HG02678 (cell line): ENCODE measurements at regions not wholly inside any gene's neighbourhood (a gene's known extent, or its start where the extent isn't known, plus 50 kb on each side); places are given as distances from the start of the nearest gene placed in this dataset.
A peak's percentile ranks its signal among the peaks of the same experiment; 100 is the strongest.

Experiments
- ATAC-seq: cut with Tn5 transposase; IDR thresholded peaks from one replicate; pipeline ENCODE4 v1.9.1; 2021; ENCODE audit warnings: mild to moderate bottlenecking, moderate library complexity; ENCODE audit not compliant: unreplicated experiment

DNA sequence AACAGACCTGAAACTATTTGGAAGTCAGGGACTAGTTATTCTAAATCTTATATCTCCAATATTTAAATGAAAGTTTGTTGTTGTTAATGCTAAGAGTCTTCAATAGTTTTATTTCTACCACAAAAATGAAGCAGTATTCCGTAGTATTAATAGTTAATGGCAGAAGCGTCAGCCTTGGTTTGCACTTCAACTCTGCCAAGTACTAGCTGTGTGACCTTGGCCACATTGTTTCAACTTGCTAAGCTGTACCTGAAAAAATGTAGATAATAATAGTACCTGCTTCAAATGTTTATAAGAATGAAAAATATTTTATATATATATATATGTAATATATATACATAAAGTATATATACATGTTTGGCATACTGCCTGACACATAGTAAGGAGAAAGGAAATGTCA lies 354.6 kb upstream of the SATB1 start:
- ATAC-seq = no peak

DNA sequence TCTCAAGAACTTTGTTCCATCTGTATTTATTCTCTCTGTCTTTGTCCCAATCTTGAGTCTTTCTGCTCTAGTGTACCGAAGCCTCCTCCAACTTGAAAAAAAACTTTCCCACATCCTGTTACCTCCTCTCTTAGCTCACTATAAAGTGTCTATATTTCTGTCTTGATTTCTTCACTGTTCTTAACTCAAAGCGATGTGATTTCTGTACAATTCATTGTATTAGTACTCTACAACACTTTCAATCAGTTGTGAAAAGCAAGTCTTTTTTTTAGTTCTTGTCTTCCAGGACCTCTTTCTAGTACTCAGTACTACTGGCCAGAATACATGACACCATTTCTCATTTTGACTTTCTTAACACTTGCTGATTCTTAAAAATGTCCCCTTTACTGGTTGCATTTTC lies 353.5 kb upstream of the SATB1 start:
- no peak for ATAC-seq

DNA sequence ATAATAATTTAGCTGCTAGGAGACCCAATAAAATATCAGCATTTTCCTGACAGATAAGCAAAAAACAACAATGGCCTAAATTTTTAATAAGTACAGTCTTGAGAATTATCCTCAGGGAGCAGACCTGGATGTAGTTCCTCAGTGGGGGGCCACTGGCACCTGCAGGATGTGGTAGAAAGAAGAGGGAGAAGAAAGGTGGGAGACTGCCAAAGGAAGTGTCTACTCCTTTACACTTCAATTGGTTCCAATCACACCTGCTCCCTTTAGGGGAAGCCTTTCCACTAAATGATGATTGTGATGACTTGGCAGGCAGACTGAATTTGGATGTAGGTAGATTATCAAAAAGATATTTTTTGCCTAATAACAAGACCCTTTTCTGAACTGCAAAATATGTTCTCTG lies 353.0 kb upstream of the SATB1 start:
- ATAC-seq = no peak

DNA sequence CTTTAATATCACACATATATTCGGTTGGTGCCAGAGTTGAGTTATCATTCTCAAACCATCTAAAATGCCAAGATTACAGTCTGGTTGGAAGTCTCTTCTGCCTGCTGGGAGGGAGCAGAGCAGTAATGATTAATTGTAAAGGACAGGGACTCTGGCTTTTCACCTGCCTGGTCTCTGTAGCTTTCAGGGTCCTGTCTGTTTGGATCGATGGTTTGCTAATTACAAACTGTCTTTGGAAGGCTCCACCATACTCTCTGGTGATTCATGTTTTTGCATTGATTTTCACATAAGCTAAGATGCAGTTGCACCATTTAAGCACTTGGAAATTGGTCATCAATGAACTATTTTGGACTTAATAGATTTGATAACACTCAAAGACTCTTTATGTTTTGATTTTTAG lies 350.4 kb upstream of the SATB1 start:
- ATAC-seq = no peak

DNA sequence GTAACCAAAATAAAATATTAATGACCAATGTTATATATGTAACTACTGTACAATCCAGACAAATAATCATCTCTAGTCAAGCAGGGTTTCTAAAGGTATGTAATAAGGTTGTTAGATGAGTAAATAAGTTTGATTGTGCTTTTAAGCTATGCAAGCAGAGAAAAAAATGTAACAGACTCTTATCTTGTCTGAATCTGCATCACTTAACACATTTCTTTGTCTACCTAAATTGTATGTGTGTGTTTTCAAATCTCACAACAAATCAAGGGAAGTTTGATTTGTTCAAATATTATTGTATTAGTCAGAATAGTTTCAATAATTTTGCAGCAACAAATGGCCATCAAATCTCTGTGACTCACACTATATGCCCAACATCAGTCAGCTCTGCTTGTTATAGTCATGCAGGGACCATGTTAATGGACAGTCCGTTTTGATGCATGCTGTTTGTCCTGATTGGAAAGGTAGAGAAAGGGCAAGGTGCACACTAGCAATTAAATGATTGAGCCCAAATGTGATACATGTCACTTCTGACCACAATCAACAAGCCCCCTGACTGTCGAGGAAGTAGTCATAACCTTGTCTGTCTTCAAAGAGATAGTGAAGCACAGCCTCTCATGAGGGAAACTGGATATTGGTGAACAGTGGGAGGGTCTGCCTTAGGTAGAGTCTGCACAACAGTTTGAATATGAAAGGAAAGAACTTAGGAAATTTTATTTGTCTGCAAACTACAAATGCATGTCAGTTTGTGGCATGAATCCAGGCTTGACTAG lies 349.4 kb upstream of the SATB1 start:
- no peak for ATAC-seq

DNA sequence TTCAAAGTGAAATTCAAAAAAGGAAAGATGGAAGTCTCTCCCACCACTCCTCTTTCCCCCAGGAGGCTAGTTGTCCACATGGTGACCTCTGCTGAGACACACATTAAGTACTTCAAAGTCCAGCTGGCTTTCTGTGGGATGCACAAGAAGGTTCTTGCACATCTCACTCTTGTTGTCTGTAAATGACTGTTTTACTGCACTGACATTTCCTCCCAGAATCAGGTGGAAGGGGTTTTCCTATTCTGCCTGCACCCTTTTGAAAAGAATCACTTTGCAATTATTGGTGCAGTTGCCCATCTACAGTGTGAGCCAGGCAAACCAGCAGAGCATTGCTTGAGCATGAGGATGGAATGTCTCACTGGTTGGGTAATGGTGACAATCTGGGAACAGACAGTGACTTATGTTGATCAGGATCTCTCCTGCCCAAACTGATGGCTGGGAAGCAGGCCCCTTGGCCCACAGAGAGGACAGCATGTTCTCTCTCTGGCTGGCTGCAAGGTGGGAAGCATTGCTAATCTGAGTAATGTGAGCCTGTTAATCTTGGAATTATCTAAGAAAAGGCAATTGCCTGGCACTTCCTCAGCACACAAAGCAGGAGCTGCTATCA lies 347.7 kb upstream of the SATB1 start:
- no peak for ATAC-seq

DNA sequence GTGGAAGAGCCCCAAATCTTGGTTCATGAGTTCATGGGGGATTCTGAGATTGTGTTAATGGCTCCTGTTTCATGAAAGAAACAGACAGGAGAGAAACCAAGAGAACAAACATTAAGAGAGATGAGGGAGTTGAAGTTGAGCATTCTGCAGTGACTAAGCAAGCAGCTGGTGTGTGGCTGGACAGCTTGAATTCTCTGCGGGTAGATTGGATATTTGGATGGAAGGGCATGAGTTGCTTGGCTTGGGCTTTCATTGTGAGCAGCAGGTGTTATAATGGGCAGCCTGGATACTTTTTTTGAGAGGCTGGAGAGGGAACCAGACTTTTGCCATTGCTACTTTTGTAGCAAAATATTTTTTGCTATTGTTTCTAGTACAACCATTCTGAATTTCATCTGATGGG lies 346.8 kb upstream of the SATB1 start:
- no peak for ATAC-seq

DNA sequence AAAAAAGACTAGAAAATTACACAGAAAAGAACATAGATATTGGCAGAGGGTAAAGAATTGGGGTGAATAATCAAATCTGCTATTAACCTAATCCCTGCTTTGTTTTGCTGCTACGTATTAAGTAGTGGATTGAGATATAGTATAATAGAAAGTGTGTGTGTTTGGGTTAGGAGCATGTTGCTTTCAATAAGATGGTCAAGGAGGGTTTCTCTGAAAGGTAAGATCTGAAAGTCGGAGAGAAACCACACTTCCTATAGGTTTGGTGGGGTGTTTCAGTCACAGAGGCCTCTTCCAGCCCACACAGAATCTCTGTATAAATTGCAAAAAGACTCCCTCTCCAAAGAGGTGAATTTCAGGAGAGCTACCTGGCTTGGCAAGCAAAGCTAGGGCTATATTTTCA lies 345.7 kb upstream of the SATB1 start:
- ATAC-seq = no peak

DNA sequence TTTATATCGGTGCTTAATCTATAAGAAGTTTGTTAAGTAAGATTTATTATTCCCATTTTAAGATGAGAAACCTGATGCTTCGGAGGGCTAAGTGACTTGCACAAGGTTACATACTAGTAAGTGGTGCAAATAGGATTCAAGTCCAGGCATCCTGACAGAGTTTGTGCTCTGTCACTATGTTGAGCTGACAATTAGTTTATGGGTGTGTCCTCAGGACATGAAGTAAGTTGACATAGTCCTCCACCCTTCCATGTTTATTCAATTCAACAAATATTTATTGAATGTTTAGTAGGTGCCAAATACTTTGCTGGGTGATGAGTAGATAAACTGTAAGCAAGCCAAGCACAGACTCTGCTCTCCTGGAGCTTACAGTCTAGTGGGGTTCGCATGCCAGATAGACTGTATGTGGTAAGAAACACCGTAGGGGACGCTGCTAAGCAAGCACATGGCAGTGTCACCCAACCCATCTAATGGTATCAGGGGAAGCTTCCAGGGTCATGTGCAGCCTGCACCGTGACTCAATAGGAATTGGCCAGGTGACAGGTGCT lies 342.7 kb upstream of the SATB1 start:
- no peak for ATAC-seq

DNA sequence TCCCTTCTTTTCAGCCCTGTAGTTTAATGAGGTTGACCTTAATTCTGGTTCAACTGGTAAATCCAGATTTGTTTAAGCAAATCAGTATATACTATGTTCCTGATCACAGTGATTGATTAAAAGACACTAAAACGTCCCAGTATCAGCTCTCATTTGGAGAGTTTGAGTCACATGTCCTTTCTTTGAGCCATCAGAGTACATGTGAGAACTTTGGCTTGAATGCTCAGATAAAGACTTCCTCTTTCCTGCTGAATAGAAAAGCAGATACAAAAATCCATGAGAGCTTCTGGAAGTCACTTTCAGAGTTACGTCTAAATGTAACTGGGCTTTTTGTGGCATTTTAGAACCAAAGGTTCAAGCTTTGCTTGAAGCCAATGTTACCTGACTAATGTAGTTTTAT lies 341.8 kb upstream of the SATB1 start:
- ATAC-seq = no peak

DNA sequence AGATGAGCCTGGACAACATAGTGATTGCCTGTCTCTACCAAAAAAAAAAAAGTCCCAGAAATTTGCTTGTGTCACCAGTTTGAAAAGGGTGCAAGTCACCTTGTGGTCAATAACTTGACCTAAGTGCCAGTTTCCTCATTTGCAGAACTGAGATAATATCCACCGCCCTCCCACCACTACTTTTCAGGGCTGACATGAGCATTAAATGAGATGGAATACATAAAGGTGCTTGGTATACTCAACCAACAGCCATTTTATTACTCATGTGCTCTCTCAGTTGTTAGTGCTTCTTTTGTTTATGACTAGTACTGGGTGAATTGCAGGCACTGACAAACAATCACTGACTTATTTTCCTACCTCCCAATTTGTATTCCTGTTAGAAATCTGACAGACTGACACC lies 340.5 kb upstream of the SATB1 start:
- ATAC-seq = no peak

DNA sequence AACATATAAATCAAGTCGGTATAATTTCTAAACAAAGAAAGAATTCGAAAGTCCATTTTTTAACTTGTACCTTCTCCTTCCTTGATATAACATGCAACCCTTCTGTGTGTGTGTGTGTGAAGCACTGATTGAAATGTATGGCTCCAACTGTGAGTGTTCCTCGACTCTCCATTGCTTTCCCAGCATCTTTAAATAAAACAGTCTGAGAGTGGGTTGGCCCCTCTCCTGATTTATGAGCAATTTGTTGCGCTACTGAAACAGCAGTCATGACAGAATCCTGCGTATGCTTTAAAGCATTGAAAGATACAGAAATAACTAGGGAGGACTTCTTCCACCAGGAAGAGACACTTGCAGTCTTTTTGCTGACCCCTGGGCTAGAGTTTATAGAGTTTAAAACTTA lies 340.0 kb upstream of the SATB1 start:
- no peak for ATAC-seq

DNA sequence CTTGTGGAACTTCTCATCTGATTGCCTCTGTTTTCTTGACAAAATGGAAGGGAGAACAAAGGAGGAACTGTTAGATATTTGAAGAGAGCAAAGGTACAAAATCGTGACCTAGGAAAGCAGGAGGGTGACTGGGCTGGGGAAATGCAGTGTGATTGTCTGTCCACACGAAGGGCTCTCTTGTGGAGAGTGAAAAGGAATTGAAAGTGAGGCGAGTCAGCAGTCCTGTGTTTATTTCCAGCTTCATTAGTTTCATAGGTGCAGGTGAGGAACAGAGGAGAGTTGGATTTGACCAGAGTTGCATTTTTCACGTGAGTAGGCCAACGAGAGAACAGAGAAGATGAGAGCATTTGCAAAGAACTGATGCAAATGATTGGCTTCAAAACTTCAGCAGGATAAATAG lies 336.4 kb upstream of the SATB1 start:
- no peak for ATAC-seq

DNA sequence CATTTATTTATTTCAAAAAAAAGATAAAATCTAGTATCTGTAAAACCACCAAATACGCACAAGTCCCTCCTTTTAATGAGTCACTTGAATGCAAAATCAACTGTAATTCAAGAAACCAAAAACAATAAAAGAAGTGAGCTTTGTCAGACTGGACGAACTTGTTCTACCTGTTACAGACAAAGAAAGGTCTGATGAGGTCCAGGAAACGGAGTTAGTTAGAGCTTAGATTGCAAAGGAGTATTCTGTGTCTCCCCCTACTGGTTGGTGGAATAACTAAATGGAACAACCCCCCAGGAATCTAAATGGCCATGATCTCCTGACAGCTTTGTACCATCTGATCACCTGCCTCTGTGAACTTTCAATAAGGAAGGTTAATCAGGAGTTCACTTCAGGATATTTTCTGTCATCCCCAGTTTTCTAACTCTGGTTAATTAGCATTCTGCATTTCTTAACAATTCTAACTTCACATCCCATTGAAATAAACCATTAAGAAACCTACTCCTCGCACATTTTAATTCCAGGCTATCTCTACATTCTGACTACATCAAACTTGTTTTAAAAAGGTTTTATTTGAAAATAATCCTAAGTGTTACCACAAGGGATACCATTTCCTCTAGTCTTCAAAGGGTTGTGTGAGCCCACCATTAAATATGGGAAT lies 333.0 kb upstream of the SATB1 start:
- ATAC-seq = peak; percentile 91

DNA sequence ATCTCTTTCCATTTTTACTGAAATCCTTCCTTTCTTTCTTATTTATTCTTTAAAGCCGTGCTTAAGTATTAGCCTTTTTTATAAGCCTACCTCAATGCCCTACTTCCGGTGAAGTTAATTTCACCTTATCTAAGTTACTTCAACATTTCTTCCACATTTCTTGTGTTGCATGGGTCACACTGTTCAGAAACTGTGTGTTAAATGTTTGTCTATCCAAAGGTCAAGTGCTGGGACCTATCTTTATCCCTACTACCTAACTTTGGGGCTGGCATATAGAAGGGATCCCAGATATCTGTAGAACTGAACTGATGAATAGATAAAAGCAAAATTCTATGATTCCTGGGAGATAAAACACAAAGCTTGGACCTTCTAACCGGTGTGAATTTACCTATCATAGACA lies 332.3 kb upstream of the SATB1 start:
- ATAC-seq = no peak

DNA sequence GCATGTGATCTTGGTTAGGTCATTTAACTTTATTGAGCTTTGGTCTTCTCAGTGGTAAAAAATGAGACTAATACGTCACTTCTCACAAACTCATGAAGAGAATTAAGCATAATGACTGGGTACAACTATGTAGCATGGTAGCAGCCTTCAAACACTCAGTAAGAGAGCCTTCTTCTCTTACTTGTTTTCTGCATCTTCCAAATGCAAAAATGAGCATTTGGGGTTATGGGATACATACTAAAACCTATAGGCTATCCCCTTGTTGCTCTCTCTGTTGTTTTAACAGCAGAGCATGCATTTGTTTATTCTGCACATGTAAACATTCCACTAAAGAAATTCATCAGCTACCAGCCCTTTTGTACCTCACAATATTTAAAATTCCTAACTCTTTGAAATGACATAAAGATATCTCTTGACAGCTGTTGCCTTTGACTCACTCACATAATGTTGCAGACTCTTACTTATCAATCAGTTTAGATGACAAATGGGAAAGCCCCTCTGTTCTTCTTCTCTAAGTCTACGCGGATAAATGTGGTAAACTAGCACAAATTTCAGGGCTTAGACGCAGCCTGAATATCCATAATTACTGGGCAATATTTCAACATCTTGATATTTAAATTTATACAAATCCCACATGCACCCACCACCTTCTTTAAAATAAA lies 327.3 kb upstream of the SATB1 start:
- no peak for ATAC-seq

DNA sequence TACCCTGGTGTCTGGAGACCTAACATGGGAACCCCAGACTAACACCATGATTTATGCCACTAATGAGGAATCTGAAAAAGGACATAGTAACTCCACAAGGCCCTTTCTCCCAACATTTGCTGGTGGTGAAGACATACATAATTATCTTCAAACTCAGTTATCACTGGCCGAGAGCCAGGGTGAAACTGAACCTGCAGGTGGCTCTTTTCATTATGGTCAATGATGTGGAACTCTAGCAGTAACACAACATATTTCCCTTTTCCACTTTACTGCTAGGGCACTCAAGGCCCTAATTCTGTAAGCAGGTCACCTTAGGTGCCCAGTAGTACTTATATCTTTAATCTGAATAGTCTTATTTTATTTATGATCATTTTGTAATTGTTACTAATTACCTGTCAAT lies 326.4 kb upstream of the SATB1 start:
- ATAC-seq = peak; percentile 63

DNA sequence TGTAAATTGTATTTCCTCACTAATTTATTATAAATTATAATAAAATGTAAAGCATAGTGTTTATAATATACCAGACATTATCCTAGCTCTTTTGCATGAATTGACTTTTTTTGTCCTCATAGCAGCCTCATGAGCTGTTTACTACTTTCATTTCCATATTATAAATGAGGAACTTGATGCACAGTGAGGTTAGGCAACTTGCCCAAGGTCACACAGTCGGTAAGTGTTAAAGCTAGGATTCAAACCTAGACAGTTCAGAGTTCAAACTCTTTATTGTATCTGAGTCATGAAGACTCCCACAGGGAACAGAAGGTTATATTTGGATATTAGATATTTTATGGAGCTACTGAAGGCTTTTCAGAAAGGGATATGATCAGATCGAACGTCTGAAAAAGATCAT lies 322.2 kb upstream of the SATB1 start:
- ATAC-seq = no peak

DNA sequence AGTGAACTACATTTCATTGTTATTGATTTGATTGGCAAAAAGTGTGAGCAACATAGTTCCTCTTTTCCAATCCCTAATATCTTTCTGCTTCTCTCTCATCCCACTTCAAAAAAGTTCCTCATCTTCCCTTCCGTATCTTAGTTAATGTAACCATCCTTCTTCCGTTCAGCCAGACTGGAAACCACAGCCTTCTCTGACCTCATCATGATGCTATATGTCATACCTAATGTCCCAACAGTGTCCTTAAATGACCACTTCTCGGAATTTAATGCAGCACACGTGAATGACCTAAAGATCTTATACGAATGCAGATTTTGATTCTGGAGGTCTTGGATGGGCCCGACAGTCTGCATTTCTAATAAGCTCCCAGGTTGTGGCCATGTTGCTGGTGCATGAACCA lies 320.3 kb upstream of the SATB1 start:
- ATAC-seq = no peak

DNA sequence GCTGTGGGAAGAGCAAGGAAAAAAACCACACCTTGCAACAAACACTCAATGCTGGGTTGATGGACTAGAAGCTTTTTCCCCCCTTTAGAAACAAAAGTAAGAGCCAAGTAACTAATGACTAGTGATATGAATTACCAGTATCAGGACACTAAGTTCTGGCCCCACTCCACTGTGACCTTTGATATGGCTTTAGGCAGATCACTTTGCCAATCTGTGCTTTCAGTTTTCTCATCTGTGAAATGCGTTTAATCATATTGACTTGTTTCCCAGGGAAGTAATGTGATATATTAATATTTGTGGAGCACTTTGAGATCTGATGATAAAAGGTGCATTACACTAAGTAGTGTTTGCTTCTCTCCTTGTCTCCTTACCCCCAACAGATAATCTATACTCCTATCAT lies 319.3 kb upstream of the SATB1 start:
- no peak for ATAC-seq

DNA sequence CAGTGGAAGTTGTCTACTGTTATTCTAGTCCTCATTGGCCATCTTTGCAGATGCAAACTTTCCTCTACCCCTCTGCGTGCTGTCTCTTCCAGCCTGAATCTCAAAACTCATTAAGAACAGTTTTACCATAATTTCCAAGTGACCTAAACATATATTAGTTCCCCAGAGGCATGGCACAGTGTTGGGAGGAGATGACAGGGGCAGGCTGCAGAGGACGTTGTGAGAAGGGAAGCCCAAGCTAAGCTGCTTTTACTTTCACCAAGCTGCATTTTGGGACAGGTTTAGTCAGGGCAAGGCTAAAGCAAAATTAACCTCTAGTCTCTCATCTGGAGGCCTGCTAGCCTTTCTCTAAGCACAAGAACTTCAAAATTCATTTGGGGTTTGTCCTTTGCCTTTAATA lies 318.6 kb upstream of the SATB1 start:
- no peak for ATAC-seq
